ENCODE measurements at regions not wholly inside any gene's neighbourhood (a gene's known extent, or its start where the extent isn't known, plus 50 kb on each side); places are given as distances from the start of the nearest gene placed in this dataset.

GRCh38 chr11:26037716-26038115 lies 294.2 kb upstream of the ANO3 start:
- intact Hi-C loops (cut with DNase I): no loop called here
- H3K9me3 ChIP-seq: no peaks in the 10 kb centered on the region
- H3K27ac ChIP-seq: no peak overlapping the region
- 83 to 86% methylated on average over 2 of the region's 2 CpGs for WGBS, 2 donors
- no peaks in the 10 kb centered on the region for H3K27me3 ChIP-seq
- TF ChIP-seq CTCF (IDR thresholded peaks at IDR 0.05) (no peak), POLR2AphosphoS5 (IDR thresholded peaks at IDR 0.05) (no peak), EP300 (IDR thresholded peaks at IDR 0.05) (no peak), POLR2A (IDR thresholded peaks at IDR 0.05) (no peak)
- H3K36me3 ChIP-seq: no peaks in the 10 kb centered on the region
- no peak overlapping the region for H3K4me3 ChIP-seq
- no peak for DNase-seq
- no peaks in the 10 kb centered on the region for H3K4me1 ChIP-seq

- Histone ChIP-seq H3K36me3 (no peaks in the 10 kb centered on the region), H3K27me3 (no peaks in the 10 kb centered on the region), H3K27ac (no peak overlapping the region), H3K9me3 (no peaks in the 10 kb centered on the region), H3K4me1 (no peaks in the 10 kb centered on the region), H3K4me3 (no peak overlapping the region)
- WGBS, 2 donors: 59 to 60% methylated on average over 3 of the region's 3 CpGs
- intact Hi-C loops (cut with DNase I): no loop called here
- DNase-seq: no peak
- TF ChIP-seq EP300 (IDR thresholded peaks at IDR 0.05) (no peak), POLR2A (IDR thresholded peaks at IDR 0.05) (no peak), POLR2AphosphoS5 (IDR thresholded peaks at IDR 0.05) (no peak), CTCF (IDR thresholded peaks at IDR 0.05) (no peak)
Measured at GRCh38 chr11:26040339-26040738, 291.6 kb upstream of the ANO3 start.

- Histone ChIP-seq H3K9me3 (no peaks in the 10 kb centered on the region), H3K36me3 (no peaks in the 10 kb centered on the region), H3K27ac (no peak overlapping the region), H3K4me3 (no peak overlapping the region), H3K4me1 (no peaks in the 10 kb centered on the region), H3K27me3 (no peaks in the 10 kb centered on the region)
- intact Hi-C loops (cut with DNase I): no loop called here
- DNase-seq: no peak
- TF ChIP-seq POLR2AphosphoS5 (IDR thresholded peaks at IDR 0.05): no peak
- TF ChIP-seq POLR2A (IDR thresholded peaks at IDR 0.05): no peak
- TF ChIP-seq CTCF (IDR thresholded peaks at IDR 0.05): no peak
- no peak for TF ChIP-seq EP300 (IDR thresholded peaks at IDR 0.05)
- WGBS, 2 donors: 73 to 87% methylated on average over 7 of the region's 7 CpGs
Measured at GRCh38 chr11:26042113-26042512, 289.8 kb upstream of the ANO3 start.

- no peaks in the 10 kb centered on the region for H3K9me3 ChIP-seq
- TF ChIP-seq EP300 (IDR thresholded peaks at IDR 0.05) (no peak), POLR2AphosphoS5 (IDR thresholded peaks at IDR 0.05) (no peak), CTCF (IDR thresholded peaks at IDR 0.05) (no peak), POLR2A (IDR thresholded peaks at IDR 0.05) (no peak)
- intact Hi-C loops (cut with DNase I): no loop called here
- H3K27ac ChIP-seq: no peak overlapping the region
- H3K4me3 ChIP-seq: no peak overlapping the region
- WGBS, 2 donors: 72 to 80% methylated on average over 1 of the region's 1 CpG
- no peaks in the 10 kb centered on the region for H3K4me1 ChIP-seq
- H3K27me3 ChIP-seq: no peaks in the 10 kb centered on the region
- H3K36me3 ChIP-seq: no peaks in the 10 kb centered on the region
- no peak for DNase-seq
Measured at GRCh38 chr11:26043665-26044064, 288.3 kb upstream of the ANO3 start.

- intact Hi-C loops (cut with DNase I): no loop called here
- 72 to 85% methylated on average over 1 of the region's 1 CpG for WGBS, 2 donors
- TF ChIP-seq POLR2A (IDR thresholded peaks at IDR 0.05): no peak
- no peak for TF ChIP-seq POLR2AphosphoS5 (IDR thresholded peaks at IDR 0.05)
- no peak for TF ChIP-seq CTCF (IDR thresholded peaks at IDR 0.05)
- TF ChIP-seq EP300 (IDR thresholded peaks at IDR 0.05): no peak
- no peaks in the 10 kb centered on the region for H3K9me3 ChIP-seq
- H3K27ac ChIP-seq: no peak overlapping the region
- H3K36me3 ChIP-seq: no peaks in the 10 kb centered on the region
- H3K27me3 ChIP-seq: no peaks in the 10 kb centered on the region
- H3K4me1 ChIP-seq: no peaks in the 10 kb centered on the region
- DNase-seq: no peak
- H3K4me3 ChIP-seq: no peak overlapping the region
Measured at GRCh38 chr11:26044389-26044788, 287.5 kb upstream of the ANO3 start.
